ENCODE measurements at regions not wholly inside any gene's neighbourhood (a gene's known extent, or its start where the extent isn't known, plus 50 kb on each side); places are given as distances from the start of the nearest gene placed in this dataset.
A peak's percentile ranks its signal among the peaks of the same experiment; 100 is the strongest.
"Not testable (repeated sequence)": the region's sequence is repeated elsewhere in the genome, so short reads cannot be mapped to it uniquely, and the experiment has no call there.

DNA sequence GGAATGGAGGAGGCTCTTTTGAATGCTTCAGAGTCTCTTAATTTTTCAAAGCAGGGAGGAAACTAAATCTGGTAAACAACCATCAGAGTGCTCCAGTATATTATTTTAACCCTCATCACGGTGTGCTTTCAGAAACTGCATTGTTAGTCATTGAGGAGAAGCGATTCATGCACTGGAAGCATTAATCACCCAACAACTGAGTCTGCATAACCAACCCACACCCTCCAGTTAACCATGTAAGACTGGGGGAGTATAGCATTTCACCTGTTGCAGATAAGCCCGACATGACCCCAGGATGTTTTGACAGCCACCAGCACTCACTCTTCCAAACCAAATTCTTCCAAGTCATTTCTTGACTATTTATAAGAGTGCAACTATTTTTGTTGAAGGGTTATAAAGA, 257.6 kb downstream of the GATA3 start:
- no peak for DNase-seq (ENCODE audit: low read depth)

DNA sequence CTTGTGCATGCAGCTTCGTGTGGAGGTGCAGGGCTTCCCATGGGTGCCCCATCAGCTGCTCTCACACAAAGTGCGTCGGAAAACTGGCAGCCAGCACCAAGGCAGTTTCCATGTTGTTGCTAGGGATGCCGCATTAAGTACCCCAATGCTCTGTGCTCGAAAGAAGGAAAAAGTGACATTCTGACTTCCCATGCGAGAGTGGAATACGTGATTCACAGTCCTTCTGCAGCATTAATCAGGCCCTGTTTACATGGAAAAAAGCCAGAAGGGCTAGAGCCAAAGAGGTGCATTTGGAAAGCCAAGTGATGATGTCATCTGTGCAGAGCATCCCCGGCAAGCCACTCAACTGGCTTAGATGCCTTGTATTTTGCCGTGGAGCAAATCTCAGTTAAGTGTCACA, 258.3 kb downstream of the GATA3 start:
- DNase-seq (ENCODE audit: low read depth) = no peak

DNA sequence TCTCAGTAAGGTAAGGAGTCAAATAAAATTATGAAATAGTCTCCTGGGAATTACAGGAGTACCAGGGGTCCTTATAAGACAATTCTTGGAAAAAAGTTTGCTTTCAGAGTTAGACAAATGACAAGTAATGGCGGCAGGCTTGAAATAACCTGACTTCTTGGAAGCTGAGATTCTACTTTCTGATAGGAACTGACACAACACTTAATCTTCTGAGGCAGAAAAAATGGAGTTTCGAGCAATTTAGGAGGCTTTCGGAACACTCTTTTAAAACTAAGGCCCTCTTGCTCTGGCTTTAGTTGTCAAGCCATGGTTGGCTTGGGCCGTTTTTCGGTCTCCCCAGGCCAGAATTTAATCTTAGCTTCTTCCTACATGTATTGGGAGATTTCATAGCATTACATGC, 260.0 kb downstream of the GATA3 start:
- DNase-seq (ENCODE audit: low read depth) = no peak

DNA sequence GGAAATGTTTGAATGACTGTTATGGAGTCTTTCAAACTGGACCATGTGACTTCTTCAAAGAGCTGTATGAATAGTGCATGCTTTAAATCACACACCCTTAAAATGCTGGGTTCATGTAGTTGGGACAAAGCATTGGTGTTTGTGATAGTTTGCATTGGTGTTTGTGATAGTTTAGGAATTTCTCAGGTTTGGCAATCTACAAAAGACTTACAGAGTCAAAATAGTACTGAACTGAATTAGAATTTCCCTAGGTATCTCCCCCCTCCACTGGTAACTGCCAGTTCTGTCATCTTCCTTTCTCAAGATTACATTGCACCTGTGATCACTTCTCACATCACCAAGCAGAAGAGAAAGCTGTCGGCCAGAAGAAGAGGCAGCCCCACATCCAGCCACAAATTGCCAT, 261.1 kb downstream of the GATA3 start:
- no peak for DNase-seq (ENCODE audit: low read depth)

DNA sequence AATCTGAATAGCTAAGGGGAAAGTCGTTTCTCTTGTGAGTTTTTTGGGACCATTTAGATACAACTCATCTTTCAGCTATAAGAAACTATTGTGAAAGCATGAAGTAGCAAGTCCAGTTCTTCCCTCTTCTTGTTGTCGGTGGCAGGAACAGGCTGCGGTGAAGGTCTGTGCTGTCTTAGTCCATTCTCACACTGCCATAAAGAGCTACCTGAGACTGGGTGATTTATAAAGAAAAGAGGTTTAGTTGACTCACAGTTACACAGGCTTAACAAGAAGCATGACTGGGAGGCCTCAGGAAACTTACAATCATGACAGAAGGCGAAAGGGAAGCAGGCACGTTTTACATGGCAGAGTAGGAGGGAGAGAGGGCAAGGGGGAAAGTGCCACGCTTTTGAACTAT, 261.8 kb downstream of the GATA3 start:
- DNase-seq (ENCODE audit: low read depth) = no peak

DNA sequence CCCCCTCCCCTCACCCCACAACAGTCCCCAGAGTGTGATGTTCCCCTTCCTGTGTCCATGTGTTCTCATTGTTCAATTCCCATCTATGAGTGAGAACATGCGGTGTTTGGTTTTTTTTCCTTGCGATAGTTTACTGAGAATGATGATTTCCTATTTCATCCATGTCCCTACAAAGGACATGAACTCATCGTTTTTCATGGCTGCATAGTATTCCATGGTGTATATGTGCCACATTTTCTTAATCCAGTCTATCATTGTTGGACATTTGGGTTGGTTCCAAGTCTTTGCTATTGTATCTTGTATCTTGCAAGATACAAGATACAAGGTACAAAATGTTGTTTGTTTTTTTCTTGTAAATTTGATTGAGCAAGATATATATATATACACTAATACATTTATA, 263.9 kb downstream of the GATA3 start:
- not testable (repeated sequence) for DNase-seq (ENCODE audit: low read depth)

DNA sequence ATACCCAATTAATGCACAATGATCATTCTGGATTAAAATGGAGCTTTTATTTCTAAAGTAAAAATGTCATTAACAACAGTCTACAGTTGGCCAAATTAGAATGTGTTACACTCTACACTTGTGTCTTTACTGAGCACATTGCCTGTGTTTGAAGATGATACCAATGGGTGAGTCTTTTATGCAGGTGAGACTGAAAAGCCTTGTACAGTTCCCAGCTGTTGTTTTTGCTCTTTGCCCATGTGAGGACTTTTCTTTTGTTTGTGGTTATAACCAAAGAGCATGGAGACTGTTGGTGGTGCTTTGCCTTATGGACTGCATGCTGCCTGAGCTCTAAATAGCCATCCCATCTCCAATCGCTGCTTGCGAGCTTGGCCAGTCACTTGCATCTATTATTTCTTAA, 264.5 kb downstream of the GATA3 start:
- DNase-seq (ENCODE audit: low read depth) = no peak

DNA sequence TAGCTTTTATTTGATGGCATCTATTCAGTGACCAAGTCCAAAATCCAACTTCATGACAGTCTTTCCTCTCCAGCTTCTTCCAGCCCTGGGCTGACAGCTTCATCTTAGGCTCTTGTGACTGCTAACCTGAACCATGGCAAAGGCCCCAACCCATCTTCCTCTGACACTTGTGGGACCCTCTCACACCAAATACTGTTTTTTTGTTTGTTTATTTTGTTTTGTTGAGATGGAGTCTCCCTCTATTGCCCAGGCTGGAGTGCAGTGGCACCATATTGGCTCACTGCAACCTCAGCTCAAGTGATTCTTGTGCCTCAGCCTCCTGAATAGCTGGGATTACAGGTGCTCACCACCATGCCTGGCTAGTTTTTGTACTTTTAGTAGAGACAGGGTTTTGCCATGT, 265.2 kb downstream of the GATA3 start:
- no peak for DNase-seq (ENCODE audit: low read depth)

DNA sequence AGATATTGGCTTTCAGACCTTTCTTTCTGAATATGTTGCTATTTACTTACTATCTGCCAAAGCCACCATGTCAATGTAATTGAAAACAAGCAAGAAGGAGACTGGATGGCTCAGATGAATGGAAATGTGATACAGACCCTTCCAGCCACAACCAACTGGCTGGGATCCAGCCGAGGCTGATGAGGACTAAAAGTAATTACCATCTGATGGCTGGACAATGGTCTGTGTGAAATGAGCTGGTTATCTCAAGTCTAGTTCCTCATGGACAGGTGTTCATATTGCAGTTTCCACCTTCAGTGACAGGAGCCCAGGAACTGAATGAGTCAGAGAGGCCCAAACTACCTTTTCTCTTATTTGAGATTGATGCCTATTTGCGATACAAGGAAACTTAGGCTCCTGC, 267.5 kb downstream of the GATA3 start:
- no peak for DNase-seq (ENCODE audit: low read depth)

DNA sequence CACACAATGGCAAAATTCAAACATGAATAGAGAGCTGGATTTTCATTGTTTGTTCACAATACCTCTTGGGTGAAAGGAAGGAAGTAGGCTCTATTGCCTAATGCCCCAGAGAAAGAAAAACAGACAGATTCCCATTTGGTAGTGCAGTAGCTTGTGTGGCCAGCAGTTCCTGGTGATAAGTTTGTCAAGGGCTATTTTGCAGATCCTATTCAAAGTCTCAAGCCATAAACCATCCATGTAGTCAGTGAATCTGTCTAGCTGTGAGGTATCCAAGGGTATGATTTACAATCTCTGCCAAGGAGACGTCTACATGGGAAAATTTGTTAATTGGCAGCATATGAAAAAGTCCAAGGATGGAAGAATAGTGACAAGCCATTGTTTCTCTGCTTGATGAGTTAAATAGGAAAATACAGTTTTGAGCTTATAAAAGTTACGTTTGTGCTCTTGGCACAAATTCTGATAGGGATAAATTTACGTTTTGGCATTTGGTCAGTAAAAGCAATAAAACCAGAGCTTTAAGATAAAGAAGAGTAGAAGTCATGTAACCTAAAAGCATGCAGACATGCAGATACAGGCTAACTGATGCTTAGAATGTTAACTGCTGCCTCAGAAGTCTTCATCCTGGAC, 269.1 kb downstream of the GATA3 start:
- no peak for DNase-seq (ENCODE audit: low read depth)

DNA sequence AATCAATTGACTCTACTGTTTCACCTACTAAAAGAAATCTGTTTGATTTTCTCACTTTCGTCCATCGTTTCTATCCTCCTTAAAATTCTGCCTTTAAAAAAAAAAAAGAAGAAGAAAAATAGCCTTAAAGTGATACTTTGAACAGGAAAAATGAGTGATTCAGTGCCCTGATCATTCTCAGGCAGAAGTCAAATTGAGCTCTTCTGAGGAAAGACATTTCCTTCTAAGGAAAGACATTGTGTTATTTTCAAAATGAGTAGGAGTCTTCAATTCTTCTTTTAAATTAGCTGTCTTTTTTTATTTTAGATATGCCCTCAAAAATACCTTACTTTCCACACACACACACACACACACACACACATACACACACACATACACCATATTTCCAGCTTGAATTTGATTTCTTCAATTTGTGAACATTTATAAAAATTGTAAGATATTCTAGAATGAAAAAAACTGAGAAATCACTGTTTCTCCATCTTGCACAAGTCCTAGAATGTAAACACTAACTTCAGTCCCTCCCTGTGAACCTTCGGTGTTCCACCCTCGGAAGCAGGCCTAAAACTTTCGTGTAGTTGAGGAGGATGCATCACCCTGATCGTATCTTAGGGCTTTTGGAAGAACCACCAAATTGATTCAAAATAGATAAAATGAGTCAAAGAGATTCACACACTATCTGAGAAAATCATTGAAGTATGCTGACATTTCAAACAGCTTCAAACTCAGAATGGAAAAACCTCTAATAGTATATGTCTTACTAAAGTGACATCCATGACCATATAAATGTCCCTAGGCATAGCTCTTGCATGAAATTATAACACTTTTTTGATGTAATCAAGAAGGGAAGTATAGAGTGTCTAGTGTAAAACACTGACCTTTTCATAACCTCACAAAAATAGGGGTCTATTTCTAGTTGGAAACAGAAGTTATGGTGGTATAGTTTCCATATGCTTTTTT, 270.8 kb downstream of the GATA3 start:
- no peak for DNase-seq (ENCODE audit: low read depth)

DNA sequence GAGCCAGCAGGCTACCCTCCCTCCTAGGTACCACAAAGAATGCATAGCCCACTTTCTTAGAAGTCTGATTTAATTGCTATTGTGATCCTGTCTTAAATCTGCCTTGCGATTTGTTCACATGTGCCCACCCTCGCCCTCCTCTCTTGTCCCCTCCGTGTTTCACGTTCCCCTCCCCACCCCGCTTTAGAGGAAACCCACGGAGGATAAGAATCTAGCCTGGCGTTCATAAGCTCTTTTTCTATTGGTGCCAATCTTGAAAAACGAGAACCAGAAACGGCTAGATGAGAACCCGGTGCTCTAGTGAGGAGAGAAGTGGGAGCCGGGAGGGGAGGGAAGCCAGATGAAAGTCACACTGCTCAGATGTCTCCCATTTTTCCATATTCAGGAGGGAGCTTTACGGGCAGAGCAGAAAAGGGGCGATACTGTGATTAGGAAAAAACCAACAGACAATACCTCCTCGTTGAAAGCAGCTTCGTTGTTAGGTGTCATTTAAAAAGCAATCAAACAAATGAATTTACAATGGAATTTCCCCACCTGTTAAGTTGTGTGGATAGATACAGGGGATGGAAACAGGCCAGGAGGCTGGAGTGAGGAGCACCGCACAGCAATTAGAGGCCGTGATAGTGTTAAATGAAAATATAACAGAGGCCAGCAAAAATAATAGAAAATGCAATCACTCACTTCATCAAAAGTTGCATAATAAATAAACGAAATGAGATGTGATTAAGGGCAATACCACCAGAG, 272.1 kb downstream of the GATA3 start:
- DNase-seq (ENCODE audit: low read depth) = no peak

DNA sequence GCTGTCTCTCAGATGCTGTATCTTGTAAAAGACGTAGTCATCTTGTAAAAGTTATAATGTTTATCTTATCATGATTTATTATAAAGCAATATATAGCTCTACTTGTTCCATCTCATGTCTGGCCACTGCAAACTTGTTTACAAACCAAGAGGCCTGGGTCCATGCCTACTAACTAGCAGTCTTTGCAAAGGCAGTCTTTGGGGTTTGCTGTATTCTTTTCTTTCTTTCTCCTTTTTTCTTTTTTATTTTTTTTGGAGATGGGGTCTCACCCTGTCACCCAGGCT, 272.6 kb downstream of the GATA3 start:
- DNase-seq (ENCODE audit: low read depth) = no peak

DNA sequence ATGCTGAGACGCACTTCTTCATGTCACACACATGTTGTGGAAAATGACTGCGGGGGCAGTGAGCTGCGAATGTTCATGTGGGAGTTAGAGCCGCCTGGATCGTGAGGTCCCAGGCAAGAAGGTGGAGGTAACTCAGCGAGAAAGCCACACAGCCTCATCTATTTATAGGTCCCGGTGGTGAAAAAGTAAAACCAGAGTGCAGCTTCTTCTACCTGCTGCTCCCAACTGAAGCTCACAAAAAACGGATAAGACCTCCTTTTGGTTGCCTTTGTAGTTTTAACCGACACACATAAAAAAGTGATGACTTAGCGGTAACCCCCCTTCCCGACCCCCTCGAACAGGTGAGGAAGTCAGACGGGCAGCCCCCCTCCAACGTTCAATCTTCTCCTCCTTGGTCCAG, 276.9 kb downstream of the GATA3 start:
- no peak for DNase-seq (ENCODE audit: low read depth)

DNA sequence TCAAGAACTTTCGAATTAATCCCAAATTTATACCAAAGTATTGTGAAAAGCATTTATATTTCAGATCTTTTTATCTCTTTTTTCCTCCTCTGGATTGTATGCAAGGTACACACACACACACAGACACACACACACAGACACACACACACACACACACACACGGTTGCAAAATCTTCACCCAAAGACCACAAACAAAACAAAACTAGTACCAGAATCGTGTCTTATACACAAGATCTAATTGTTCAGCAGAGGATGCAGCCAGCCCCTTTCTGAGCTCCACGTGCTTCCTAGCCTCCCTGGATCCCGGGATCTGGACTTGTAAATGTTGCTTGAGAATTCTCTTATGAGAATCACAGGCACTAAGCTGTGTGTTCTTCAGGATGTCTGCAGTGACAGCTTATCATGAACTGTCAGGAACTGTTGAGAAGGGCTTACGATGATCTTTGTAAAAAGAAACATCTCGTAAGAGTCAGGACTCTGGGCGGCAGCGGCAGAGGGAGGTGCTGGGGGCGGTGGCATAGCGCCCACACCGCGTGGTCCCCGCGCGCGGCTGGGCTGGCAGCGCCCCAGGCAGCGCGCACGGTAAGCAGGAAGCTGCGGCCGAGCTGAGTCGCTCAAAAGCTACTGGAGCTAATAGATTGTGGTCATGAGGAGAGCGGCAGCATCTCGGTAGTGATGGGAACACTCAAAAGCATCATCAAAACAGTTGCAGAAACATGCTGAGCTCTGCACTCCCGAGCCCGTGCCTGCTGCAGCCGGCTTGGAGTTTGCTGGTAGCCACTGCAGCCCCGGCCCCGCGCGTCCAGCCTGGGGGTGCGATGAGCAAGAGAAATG, 277.6 kb downstream of the GATA3 start:
- peak; percentile 30 for DNase-seq (ENCODE audit: low read depth)

DNA sequence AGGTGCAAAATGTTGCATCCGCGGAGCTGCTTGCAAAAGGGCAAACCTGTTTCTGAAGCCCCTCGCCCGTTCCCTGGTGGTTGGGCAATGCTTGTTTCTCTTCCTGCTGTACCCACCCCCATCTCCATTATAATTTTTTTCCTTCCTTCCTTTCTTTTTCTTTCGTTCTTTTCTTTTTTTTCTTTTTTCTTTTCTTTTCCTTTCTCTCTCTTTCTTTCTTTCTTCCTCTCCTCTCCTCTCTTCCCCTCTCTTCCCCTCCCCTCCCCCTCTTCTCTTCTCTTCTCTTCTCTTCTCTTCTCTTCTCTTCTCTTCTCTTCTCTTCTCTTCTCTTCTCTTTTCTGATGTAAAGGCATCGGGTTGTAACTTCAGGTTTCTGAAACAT, 278.2 kb downstream of the GATA3 start:
- DNase-seq (ENCODE audit: low read depth) = no peak

DNA sequence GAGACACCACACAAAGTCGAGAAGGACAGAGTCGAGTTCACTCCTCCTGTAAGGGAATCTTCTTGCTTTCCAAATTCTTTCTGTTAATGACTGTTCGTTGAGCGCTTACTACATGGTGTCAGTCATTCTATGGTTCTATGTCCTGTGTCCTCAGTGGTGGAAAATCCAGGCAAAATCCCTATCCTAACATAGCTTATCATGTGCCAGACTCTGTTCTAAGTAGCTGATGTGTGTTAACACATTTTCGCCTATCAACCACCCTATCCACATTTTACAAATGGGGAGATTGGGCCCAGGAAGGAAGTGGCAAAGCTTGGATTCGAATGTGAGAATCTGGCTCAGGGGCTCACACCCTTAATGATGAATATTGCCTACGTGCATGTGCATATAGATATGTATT, 280.1 kb downstream of the GATA3 start:
- DNase-seq (ENCODE audit: low read depth) = no peak

DNA sequence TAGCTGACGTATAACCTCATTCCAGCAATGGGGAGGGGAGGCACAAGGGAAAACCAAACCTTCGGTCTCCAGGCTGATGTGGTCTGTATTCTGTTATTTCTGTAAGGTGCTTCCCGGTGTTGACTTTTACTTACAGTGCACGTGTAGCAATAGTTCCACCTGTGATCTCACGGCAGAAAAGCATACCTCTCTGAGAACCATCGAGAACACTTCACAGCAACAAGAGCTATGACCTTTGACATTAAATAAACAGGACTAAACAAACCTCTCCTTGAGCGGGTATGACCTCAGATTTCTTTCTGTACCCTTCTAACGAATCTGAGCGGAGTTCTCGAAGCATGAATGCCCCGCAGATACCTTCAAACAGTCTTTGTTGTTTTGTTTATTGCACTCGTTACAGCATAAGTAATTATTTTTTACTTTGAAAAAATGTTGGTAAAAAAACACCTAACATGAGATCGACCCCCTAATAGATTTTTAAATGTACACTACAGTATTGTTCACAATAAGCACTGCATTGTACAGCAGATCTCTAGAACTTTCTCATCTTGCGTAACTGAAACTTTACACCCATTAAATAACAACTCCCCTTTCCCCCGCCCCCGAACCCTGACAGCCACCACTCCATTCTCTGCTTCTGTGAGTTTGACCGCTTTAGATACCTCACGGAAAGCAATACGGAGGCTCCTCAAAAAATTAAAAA, 282.3 kb downstream of the GATA3 start:
- DNase-seq (ENCODE audit: low read depth) = no peak

DNA sequence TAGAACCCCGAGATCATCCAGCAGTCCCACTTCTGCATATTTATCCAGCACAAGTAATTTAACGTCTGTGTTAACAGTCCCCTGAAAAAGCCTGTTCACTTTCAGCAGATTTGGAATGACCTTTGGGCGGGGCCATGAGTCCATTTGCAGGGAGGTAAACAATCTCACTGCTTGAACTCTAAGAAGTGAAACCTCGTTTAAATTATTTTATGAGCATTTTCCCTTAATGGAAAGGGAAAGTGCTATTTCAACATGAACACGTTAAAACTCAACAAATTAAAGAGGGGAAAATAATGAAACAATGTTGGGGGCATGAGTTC, 282.8 kb downstream of the GATA3 start:
- no peak for DNase-seq (ENCODE audit: low read depth)

DNA sequence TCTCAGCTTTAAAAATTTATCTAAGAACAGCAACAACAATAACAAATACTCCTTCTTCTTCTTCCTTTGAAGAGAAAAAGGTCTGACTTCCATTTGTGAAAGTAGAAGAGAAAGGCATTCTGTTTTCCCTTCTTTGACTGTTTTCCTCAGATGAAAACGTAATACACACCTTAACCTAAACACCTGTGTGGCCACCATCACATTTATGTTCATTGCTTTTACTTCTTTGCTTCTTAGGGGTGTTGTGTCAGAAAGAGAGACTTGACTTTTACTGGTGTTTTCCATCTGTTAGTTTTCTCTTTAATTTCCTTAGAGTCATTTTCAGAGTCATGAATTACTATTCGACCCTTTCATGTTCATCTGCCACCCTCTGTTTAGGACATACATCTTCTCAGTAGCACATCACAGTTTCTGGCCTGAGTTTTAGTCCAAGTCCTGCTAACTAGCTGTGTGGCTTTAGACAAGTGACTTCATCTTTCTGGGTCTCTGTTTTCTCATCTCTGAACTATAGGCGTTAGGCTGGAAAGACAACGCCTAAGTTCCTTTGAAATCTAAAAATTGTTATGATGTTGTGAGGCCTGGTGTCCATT, 283.8 kb downstream of the GATA3 start:
- DNase-seq (ENCODE audit: low read depth) = no peak

DNA sequence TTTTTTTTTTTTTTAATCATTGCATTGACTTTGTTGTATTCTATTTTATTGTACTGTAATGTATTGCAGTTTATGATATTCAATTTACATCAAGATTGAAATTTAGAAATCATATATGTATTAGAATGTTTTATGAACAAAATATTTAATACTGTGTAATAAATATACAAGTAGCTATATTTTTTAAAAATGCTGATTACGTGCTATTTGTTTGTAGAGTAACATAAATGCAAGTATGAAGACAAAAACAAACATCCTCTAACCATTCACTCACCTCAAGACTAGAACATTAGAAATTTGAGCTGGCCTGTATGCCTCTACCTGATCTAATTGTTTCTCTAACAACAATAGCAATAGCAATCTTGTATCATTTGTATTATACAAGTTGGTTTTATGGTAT, 290.3 kb downstream of the GATA3 start:
- no peak for DNase-seq (ENCODE audit: low read depth)

DNA sequence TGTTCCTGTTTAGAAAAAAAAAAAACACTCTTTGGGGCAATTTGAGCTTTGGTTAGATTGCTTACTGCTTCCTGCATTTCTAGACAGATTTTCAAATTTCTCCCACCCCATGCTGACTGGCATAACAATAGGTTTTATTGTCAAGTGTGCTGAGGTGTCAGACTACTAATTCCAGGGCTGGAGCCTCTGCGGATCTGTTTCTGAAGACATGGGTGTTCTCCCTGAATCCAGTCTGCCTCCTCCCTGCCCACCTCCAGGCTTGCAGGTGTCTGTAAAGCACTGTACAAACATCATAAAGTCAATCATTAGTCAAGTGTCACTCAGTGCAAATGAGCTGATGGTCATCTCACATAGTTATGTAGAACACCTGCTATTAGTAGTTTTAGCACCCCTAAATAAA, 292.4 kb downstream of the GATA3 start:
- no peak for DNase-seq (ENCODE audit: low read depth)

Measured in ELR (cell line).